ENCODE measurements at regions not wholly inside any gene's neighbourhood (a gene's known extent, or its start where the extent isn't known, plus 50 kb on each side); places are given as distances from the start of the nearest gene placed in this dataset.

DNA sequence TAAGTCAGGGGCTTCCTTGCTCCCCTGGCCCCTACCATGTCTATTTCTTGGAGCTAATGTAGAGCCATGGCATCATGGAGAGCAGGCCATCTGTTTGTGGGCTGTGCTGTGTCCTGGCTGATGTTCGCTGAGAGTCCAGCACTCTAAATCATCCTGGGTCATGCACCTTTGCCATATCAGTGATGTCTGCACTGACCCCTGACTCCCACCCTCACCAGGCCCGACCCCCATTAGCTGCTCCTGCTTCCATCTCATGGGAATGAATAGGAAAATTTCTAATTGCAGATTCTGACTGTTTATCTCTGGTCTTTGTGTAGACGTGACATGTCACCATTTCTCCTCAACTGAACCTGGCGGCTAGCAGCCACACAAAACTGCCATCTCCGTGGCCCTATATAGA, 236.9 kb downstream of the NSG2 start:
- Mint-ChIP-seq H3K27me3 (peaks cover 10% of the 10 kb centered on the region), H3K36me3 (no peaks in the 10 kb centered on the region), H3K9me3 (peaks cover 2% of the 10 kb centered on the region), H3K4me1 (no peaks in the 10 kb centered on the region), H3K27ac (no peak overlapping the region), H3K4me3 (no peak overlapping the region)
- no peak for DNase-seq

DNA sequence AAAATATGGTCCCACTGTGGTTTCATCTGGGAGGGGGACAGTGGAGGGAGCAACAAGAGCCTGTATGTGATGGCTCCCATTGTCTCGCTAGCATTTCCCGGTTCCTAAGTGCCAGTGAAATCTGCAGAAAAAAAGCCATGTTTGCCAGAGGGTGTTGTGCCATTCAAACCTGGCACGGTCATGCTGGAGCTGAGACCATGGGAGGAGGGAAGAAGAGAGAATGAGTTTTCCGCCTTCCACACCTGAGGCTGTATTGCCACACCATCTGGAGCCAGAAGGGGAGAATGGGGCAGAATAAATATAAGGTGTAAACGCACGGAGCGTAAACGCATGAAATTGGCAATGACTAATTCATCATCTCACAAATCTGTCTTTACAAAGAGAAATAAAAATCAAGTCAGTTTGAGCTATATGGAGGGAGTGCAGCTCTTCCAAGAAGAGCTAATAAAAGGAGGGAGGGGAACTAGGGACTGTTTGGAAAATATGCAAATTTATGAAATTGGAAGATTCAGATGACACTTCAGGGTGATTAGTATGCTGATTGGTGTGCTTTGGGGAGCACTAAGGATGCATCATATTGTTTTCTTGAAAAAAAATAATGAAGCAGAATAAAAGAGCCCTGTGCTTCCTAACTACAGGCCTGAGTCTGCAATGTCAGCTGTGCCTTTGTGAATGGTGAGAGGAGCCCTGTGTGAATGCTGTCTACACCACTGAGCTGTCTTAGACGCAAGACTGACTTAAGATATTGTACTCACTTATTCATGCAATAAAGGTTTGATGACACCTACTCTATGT, 237.9 kb downstream of the NSG2 start:
- no peaks in the 10 kb centered on the region for H3K36me3 Mint-ChIP-seq
- H3K27me3 Mint-ChIP-seq = peaks cover 10% of the 10 kb centered on the region
- no peak overlapping the region for H3K4me3 Mint-ChIP-seq
- no peaks in the 10 kb centered on the region for H3K4me1 Mint-ChIP-seq
- peaks cover 2% of the 10 kb centered on the region for H3K9me3 Mint-ChIP-seq
- no peak overlapping the region for H3K27ac Mint-ChIP-seq
- no peak for DNase-seq

DNA sequence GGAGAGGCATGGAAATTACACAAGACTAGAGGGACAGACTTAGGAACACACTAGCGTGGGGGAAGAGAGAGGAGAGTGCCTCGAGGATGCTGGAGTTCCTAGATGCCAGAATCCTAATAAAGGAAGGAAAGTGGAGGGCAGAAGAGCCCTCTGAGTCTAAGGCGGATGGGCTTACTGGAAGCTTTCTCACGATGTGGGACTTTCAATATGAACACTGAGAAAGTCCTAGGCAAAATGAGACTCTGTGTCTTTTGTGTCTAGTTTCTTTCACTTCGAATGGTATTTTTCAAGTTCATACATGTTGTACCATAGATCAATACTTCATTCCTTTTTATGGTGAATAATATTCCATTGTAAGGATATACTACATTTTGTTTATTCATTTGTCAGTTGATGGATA, 239.4 kb downstream of the NSG2 start:
- Mint-ChIP-seq H3K9me3 (peaks cover 3% of the 10 kb centered on the region), H3K27ac (no peak overlapping the region), H3K4me1 (no peaks in the 10 kb centered on the region), H3K4me3 (no peak overlapping the region), H3K27me3 (peaks cover 10% of the 10 kb centered on the region), H3K36me3 (no peaks in the 10 kb centered on the region)
- DNase-seq = no peak

DNA sequence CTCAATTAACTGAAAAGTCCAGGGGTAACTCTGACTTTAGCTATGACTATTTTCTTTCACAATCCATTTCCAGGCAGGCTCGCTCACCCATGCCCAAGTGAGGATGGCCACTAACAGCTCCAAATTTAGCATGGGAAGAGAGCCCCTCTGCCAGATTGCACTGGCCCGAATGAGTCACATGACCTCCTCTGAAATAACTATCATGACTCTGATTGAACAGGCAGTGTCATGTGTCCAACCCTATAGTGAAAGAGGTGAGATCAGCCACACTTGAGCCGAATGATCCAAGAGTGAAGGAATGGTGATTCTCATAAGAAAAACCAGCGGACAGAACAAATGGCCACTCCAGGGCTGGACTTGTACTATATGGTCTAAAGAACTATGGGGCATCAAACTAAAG, 242.3 kb downstream of the NSG2 start:
- Mint-ChIP-seq H3K4me3 (no peak overlapping the region), H3K27me3 (peaks cover 10% of the 10 kb centered on the region), H3K36me3 (no peaks in the 10 kb centered on the region), H3K4me1 (peaks cover 2% of the 10 kb centered on the region), H3K27ac (no peak overlapping the region), H3K9me3 (peaks cover 5% of the 10 kb centered on the region)
- DNase-seq = no peak

DNA sequence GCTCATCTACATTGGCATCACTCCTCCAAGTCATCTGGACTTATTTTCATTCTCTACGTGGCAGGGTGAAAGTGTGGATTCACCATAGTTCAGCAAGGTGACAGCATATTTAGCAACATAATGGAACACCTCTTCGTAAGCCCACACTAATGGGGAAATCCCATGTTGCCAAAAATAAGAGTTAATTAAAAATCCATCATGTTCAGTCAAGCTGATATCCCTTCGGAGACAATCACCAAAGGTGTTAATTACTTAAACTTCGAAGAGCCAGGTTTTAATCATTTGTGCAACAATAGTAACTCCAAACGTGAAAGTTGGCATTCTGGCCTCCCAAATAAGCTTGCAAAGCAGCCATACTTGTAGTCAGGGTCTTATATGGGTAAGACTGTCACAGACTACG, 242.9 kb downstream of the NSG2 start:
- Mint-ChIP-seq H3K27me3 (peaks cover 6% of the 10 kb centered on the region), H3K27ac (no peak overlapping the region), H3K9me3 (peaks cover 5% of the 10 kb centered on the region), H3K4me1 (peaks cover 2% of the 10 kb centered on the region), H3K36me3 (no peaks in the 10 kb centered on the region), H3K4me3 (no peak overlapping the region)
- DNase-seq = no peak

DNA sequence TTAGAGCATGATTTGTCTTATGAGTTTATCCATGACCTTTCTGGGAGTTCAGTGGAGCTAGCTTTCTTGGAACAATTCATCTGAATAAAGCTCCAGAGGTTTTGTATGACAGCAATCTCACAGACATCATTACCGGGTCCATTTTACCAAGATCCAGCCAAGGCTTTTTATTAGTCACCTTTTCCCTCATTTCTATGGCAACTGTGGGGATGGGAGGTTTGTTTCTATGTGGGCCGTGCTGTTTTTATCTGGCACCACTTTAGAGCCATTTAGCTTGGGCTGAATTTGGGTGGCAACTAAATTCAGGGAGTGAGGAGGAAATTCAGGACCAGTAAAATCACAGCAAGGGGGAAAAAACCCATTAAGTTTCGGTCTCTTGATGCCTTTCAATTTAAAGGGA, 245.7 kb downstream of the NSG2 start:
- DNase-seq = no peak
- Mint-ChIP-seq H3K4me3 (no peak overlapping the region), H3K9me3 (peaks cover 5% of the 10 kb centered on the region), H3K36me3 (no peaks in the 10 kb centered on the region), H3K27ac (no peak overlapping the region), H3K4me1 (peaks cover 2% of the 10 kb centered on the region), H3K27me3 (no peaks in the 10 kb centered on the region)

DNA sequence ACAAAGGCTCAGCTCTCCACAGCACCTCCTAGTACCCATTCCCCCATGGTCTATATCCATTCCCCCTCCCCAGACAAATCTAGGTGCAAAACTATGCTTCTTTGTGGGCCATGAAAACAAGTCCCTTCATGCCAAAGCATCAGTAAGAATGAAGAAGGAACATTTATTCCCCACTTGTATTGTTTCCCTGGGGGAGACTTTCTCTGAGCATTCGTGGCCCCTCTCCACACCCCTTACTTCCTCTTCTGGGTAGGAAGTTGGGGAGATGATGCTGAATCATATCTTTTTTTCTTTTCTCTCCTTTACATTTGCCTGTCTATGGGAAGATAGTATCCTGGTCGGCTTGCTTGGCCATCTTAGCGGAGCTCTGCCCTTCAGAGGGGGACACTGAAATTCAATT, 246.8 kb downstream of the NSG2 start:
- Mint-ChIP-seq H3K27ac (no peak overlapping the region), H3K9me3 (peaks cover 5% of the 10 kb centered on the region), H3K4me3 (peak overlapping the region; percentile 42), H3K4me1 (peaks cover 2% of the 10 kb centered on the region), H3K36me3 (no peaks in the 10 kb centered on the region), H3K27me3 (no peaks in the 10 kb centered on the region)
- no peak for DNase-seq

DNA sequence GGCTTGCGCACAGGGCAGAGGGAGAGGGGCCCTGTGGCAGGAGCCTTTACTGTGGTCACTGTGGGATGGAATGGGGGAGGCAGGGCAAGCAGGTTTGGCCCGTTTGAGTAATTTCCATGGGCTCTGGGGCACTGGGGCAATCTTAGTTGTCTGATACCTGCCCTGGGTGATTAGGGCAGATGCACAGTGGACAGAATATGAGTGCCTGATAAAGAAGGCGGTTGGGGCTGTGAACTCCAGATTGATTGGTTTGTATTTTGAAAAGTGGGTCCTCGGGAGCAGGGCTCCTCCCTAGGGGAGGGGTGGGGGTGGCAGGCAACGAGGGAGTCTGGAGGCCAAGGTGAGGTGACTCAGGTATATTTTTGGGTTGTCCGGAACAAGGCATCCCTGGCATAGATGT, 247.5 kb downstream of the NSG2 start:
- no peak for DNase-seq
- H3K4me3 Mint-ChIP-seq = no peak overlapping the region
- peaks cover 2% of the 10 kb centered on the region for H3K4me1 Mint-ChIP-seq
- H3K27me3 Mint-ChIP-seq = no peaks in the 10 kb centered on the region
- no peaks in the 10 kb centered on the region for H3K36me3 Mint-ChIP-seq
- H3K9me3 Mint-ChIP-seq = peaks cover 5% of the 10 kb centered on the region
- no peak overlapping the region for H3K27ac Mint-ChIP-seq

DNA sequence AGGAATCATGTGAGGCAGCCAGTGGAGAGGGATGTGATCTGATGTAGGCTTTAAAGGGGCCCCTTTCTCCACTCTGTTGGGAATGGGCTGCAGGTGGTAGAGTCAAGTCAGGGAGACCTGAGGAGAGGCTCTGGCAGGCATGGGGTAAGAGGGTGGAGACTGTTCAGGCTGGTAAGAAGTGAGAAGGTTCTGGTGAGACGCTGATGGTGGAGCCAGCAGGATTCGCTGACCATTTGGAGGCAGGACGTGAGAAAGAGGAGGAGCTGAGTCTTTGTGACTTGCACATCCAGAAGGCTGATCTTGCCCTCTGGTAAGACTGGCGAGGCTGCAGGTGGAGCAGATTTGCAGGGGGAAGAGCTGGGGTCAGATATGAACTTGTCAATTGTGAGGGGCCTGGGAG, 248.0 kb downstream of the NSG2 start:
- Mint-ChIP-seq H3K4me1 (peaks cover 2% of the 10 kb centered on the region), H3K27me3 (no peaks in the 10 kb centered on the region), H3K9me3 (peaks cover 7% of the 10 kb centered on the region), H3K4me3 (no peak overlapping the region), H3K27ac (no peak overlapping the region), H3K36me3 (no peaks in the 10 kb centered on the region)
- DNase-seq = no peak

DNA sequence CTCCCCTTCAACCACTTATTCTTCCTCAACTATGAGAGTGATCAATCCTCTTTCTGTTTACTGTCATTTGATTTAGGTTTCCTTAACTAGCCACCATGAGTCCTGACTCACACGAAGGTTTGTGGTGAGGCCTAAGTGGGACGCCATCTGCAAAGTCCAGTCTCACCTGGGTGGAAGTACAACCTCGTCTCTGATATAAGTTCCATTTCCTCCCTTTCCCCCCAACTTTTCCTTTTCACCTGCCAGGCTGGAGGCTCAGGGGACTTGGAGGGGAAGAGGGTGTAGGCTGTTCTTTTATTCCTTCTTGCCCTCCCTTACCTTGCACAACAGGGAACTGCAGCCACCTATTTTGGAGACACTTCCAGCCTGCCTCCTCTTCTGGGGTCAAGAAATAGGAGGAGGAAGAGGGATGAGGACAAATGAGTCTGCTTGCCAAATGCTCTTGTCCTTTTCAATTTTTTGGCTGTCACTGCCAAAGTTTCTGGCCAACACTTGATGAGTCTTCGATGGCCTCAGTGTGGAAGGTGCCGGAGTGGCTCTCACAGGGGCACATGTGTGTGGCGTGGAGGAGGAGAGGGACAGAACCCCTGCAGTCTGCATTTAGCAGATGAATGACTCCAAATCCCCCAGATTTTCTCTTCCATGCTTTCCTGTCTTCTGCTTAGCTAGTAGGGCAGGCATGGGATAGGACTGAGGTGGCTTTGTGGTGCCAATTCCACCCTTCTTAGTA, 249.6 kb downstream of the NSG2 start:
- no peak for DNase-seq
- no peaks in the 10 kb centered on the region for H3K36me3 Mint-ChIP-seq
- H3K4me1 Mint-ChIP-seq = peaks cover 2% of the 10 kb centered on the region
- no peak overlapping the region for H3K4me3 Mint-ChIP-seq
- no peaks in the 10 kb centered on the region for H3K27me3 Mint-ChIP-seq
- H3K9me3 Mint-ChIP-seq = peaks cover 2% of the 10 kb centered on the region
- no peak overlapping the region for H3K27ac Mint-ChIP-seq

DNA sequence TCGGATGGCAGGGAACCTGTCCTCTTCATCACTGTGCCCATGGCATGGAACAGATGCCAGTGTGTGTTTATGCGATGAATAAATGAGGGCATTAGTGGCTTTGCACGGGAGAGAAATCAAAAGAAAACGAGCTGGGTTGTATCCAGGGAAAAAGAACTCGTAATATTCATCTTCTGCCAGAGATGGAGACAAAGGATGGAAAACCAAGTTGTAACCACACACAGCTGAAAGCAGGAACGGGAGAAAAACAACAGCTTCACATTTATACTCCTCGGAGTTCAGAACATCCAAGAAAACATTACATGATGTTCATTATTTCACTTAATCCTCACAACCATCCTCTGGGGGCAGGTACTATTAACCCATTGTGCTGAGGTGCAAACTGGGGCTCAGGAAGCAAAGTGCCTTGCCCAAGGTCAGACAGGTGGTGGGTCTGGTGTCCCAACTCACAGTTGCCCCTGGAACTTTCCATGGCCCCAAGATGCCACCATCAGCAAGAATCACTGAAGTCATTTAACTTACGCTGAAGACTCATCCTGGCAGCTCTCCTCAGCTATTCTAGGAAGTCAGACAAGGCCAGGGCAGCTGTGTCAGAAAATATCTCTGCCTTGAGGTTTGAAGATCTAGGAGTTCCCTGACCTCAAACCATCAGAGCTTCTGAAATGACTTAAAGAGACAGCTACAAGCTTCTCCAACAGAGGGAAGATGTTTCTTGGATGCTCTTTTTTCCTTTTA, 250.4 kb downstream of the NSG2 start:
- Mint-ChIP-seq H3K4me3 (no peak overlapping the region), H3K9me3 (peaks cover 2% of the 10 kb centered on the region), H3K36me3 (no peaks in the 10 kb centered on the region), H3K27me3 (no peaks in the 10 kb centered on the region), H3K27ac (no peak overlapping the region), H3K4me1 (peaks cover 2% of the 10 kb centered on the region)
- DNase-seq = no peak

DNA sequence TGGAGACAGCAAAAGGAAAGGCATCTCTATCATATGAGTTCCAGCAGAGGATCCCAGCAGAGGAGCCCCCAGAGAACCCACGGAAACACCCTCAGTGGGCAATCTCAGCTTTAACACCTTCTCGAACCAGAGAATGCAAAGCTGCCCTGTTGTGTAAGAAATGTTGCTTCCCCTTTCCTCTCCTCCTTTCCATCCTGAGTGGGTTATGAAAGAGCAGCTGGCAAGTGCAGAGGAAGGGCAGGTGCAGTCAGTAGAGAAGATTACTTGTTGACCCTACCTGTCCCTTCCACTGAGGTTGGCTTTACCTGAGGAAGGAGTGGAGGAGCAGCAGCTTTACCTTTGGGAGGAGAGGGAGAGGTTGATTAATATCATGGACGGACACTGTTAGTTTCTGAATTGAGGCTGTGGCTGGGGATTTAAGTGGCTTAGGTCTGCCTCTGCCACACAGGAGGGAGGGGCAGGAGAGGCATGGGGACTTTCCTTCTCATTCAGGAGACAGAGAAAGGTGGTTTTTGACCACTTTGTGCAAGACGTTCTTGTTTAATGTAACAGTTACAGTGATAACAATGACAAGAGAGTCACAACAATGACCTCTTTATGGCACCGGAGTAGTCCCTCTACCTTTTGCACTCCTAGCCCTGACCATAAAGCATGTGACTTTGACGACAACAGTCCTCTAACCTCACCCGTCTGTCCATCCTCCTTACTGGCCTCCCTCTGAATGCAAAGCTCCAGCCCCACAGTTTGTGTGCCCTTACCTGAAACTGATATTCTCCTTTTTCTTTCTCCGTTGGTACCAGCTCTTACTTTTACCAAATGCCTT, 254.8 kb downstream of the NSG2 start:
- H3K4me3 Mint-ChIP-seq = no peak overlapping the region

DNA sequence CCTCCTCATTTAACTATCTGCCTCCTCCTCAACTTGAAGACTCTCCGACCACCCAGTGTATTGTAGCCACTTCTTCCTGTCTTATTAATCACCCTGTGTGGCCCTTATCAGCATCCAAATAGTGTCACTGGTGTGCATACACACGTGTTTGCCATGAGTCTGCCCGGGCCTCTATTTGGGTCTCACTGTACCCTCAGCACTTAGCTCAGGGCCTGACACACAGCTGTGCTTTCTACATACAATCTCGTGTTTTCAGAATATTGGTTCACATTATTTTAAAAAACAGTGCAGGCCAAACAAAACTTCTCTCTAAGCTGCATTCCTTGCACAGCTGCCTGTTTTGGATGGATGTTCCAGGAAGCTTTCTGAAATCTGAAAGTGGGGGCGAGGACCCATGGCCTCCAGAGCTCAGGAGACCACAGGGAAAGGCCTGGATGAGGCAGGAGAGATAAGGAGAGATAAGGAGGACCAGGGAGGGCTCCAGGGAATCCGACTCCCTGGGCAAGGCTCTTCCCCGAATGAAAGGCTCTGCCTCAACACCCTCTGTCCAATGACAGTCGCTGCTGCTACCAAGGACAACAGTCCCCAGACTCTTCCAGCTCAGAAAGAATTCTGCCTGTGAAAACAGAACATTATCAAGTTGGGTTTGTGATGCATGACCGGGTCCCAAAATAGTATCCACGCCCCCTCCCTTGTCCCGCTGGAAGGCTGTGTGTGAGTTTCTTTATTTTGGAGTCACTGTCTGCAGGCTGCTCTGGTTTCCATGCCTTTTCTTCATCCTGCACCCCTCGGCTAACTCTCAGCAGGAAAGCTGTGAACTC, 255.6 kb downstream of the NSG2 start:
- peaks cover 23% of the 10 kb centered on the region for H3K27me3 Mint-ChIP-seq

More for the DNA sequence above, 254.8 kb downstream of the NSG2 start:
- Mint-ChIP-seq H3K9me3 (peaks cover 2% of the 10 kb centered on the region), H3K36me3 (no peaks in the 10 kb centered on the region), H3K27me3 (peaks cover 16% of the 10 kb centered on the region), H3K27ac (no peak overlapping the region), H3K4me1 (no peaks in the 10 kb centered on the region)
- no peak for DNase-seq

More for the DNA sequence above, 255.6 kb downstream of the NSG2 start:
- no peak overlapping the region for H3K27ac Mint-ChIP-seq
- H3K9me3 Mint-ChIP-seq = peaks cover 2% of the 10 kb centered on the region
- H3K36me3 Mint-ChIP-seq = no peaks in the 10 kb centered on the region
- H3K4me3 Mint-ChIP-seq = no peak overlapping the region
- no peak for DNase-seq
- H3K4me1 Mint-ChIP-seq = no peaks in the 10 kb centered on the region

Measured in activated naive CD8-positive, alpha-beta T cell treated with anti-CD3 and anti-CD28 coated beads for 36 hours (primary cell).